B cell (primary cell): ENCODE measurements at regions not wholly inside any gene's neighbourhood (a gene's known extent, or its start where the extent isn't known, plus 50 kb on each side); places are given as distances from the start of the nearest gene placed in this dataset.

Experiments
- CTCF ChIP-seq: fragments of 200-600 bp; IDR thresholded peaks from one replicate; pipeline ENCODE4 v1.8.0; 2022; ENCODE audit warnings: antibody characterized with exemption, mild to moderate bottlenecking
- EZH2 ChIP-seq: IDR thresholded peaks from 2 replicates; pipeline ENCODE4 v1.6.1; 2012; ENCODE audit warnings: borderline replicate concordance, low read depth, mild to moderate bottlenecking, moderate library complexity, low read length; ENCODE audit not compliant: insufficient read depth, poor library complexity, severe bottlenecking

- TF ChIP-seq CTCF (no peak), EZH2 (no peak)
Measured at GRCh38 chr1:185396126-185396525, 79.1 kb upstream of the IVNS1ABP start.
